Mammary epithelial cell (primary cell): ENCODE measurements at regions not wholly inside any gene's neighbourhood (a gene's known extent, or its start where the extent isn't known, plus 50 kb on each side); places are given as distances from the start of the nearest gene placed in this dataset.

Source experiments
- EZH2 ChIP-seq: IDR thresholded peaks from 2 replicates; pipeline ENCODE4 v1.6.1; 2012; ENCODE audit warnings: low read length, inconsistent platforms, borderline replicate concordance
- TF ChIP-seq, protein P1 (sequence below), 2 donors: IDR thresholded peaks in 1 of 2; conservative IDR thresholded peaks in 1 of 2; 2 replicates each; pipeline ENCODE4 v1.5.1; 2011 to 2012; ENCODE audit warnings: inconsistent platforms in 2 of 2, low read length in 2 of 2, mild to moderate bottlenecking in 2 of 2, control low read depth in 1 of 2, low read depth in 1 of 2; ENCODE audit not compliant: insufficient read depth in 1 of 2; ENCODE audit errors: extremely low read depth in 1 of 2

DNA sequence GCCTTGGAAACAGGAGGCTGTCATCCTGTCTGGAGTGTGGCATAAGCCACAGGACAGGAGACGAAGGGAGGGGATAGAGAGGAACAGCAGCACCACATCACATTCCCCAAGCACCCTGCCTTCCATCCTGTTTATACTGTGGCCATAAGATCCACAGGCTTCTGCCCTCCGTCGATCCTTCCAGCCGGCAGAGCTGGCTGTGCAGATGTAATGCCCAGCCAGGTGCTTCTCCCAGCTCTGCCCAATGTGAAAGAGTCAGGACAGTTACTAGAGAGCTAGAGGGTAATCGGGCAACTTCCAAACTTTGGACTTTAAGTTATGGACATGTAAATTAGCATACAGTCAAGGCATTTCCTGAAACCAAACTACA lies 368.4 kb downstream of the SOX9 start:
- TF ChIP-seq, protein P1, sequence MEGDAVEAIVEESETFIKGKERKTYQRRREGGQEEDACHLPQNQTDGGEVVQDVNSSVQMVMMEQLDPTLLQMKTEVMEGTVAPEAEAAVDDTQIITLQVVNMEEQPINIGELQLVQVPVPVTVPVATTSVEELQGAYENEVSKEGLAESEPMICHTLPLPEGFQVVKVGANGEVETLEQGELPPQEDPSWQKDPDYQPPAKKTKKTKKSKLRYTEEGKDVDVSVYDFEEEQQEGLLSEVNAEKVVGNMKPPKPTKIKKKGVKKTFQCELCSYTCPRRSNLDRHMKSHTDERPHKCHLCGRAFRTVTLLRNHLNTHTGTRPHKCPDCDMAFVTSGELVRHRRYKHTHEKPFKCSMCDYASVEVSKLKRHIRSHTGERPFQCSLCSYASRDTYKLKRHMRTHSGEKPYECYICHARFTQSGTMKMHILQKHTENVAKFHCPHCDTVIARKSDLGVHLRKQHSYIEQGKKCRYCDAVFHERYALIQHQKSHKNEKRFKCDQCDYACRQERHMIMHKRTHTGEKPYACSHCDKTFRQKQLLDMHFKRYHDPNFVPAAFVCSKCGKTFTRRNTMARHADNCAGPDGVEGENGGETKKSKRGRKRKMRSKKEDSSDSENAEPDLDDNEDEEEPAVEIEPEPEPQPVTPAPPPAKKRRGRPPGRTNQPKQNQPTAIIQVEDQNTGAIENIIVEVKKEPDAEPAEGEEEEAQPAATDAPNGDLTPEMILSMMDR (conservative IDR thresholded peaks at IDR 0.05 in 1 of 2, IDR thresholded peaks at IDR 0.05 in 1 of 2; ENCODE audit: extremely low read depth in 1 of 2, insufficient read depth in 1 of 2, low read depth in 1 of 2, low read length in 2 of 2): no peak
- no peak for TF ChIP-seq EZH2
